T-helper 2 cell (primary cell): ENCODE measurements at regions not wholly inside any gene's neighbourhood (a gene's known extent, or its start where the extent isn't known, plus 50 kb on each side); places are given as distances from the start of the nearest gene placed in this dataset.

Experiments used
- DNase-seq, 5 experiments: peaks; one replicate each; pipeline versions ENCODE4 v3.0.0 to v3.0.0-alpha.2; 2012 to 2022

DNA sequence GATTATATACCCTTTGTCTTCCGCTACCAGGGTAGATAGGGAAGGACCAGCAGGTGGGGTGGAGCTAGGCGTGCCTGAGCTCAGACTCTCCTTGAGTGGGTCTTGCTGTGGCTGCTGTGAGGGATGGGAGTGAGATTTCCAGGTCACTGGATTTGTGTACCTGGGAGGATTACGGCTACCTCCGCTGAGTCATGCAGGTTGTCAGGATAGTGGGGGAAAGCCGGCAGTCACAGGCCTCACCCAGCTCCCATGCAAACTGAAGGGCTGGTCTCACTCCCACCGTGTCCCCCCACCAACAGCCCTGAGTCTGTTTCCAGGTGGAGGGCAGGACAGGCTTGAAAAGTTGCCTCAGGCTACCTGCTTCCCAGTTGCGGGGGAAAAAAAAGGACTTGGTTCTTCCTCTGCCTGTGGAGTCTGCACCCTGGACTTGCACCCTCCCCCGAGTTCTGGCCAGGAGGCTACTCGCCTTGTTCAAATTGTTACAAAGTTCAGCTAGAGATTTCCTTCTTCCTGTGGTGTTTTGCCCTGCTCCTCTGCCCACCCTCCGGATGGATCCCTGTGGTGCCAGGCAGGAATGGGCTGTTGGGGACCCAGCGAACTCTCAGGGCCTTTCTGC, 268.3 kb downstream of the VAPA start:
- DNase-seq: no peak

DNA sequence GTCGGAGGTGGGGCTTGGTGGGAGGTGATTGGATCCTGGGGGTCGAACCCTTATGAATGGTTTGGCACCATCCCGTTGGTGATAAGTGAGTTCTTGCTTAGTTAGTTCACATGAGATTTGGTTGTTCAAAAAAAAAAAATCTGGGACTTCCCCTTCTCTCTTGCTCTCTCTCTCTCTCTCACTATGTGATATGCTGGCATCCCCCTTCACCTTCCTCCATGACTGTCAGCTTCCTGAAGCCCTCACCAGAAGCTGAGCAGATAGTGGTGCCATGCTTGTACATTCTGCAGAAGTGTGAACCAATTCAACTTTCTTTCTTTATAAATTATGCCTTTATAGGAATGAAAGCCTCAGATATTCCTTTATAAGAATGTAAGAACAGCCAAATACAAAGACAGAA, 269.7 kb upstream of the APCDD1 start:
- no peak for DNase-seq

DNA sequence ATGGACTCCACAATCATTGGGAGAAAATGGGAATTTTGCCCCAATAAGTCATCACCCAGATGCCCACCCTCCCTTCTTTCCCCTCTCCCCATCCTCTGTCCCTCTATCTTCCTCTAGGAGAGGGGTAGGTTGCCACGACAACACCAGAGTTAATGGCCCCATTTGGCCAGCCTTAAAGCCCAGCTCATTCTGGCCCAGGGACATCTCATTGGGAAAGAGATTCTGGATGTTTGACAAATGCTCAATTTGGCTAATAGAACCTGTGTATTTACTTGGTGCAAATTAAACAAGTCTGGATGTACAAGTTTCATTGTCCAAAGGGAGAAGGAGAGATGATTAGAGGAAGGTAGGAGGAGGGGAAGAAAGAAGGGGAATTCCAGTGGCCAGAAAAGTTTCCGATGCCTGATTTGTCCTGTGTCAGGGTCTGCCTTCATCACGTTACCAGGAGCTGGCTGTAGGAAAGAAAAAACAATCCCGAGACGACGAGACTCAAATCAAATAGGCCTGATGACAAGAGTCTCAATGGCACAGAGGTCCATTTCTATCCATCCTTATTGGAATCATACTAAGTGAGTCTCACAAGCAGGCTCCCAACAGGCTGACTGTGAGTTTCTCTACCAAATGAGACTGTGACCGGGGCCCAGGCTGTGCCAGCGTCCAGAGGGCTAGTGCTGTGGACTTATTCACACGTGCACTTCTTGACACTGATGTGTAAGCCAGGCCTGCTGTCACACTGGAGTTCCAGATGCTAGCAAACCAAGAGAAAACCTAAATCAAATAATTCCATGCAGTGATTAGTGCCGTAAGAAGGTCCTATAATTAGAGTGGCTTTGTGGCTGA, 265.2 kb upstream of the APCDD1 start:
- DNase-seq: no peak

DNA sequence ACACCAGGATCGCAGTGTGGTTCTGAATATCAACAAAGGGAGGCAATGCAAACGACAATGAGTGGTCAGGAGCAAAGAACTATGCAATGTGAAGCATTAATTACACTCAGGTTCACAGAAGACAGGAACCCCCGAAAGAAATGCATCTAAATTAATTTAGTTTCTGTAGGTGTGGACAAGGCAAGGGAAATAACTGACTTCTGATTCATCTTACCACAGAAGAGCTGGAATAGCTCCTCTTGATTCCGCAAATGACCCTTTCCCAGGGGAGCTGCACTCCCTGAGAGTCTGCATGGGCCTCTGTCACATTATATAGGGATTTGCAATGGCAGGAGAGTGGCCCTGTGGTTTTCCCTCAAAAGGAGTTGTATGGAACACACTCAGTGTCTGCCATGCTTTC, 263.9 kb upstream of the APCDD1 start:
- DNase-seq: no peak

DNA sequence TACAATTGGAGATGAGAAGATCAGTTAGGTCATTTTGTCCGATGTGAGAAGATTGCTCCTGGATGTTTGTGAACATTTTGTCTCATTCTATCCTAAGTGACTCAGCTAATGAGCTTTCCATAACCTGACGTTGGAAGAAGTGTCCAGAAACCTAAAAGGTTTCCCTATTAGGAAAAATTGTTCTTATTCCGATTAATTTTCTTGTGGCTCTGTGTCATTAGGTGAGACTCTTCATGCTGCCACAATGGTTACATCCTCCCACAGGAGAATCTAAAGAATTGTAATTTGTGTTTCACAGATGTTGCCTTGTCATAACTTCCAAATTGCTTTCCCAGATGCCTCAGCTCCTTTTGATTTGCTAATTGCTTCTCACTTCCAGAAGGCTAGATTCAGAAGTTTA, 261.0 kb upstream of the APCDD1 start:
- DNase-seq: no peak

DNA sequence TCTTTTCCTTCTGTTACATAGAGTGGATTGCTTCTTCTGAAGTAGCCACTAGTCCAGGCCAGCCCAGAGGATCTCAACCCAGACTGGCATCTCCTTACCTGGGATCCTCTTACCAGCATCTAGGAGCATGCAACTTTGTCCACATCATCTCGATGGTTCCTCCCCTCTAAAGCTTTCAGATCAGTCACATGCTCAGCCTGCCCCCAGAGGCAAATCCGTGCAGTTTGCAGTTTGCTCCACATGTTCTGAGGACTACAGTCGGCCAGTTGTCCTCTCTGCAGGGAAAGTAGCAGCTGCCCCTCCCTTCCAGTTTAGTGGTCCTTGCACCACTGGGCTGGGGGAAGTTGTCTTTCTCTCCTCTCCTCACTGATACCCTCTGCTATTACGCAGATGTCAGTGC, 259.8 kb upstream of the APCDD1 start:
- DNase-seq: no peak

DNA sequence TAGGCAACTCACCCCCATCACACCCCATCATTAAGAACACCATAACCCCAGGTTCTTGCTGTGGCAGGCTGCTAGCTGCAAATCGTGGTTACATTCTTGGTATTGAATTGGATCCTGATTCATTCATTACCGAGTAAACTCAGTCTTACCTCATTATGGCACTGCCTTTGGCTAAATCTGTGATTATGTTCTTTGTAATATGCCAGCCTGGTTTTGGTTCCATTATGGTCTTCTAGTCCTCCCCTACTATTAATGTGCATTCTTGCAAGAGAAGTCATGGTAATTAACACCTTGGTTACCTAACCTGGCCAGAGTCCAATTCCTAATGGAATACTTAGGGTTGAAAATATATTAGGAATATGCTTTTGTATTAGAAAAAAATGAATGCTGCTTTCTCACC, 258.9 kb upstream of the APCDD1 start:
- no peak for DNase-seq

DNA sequence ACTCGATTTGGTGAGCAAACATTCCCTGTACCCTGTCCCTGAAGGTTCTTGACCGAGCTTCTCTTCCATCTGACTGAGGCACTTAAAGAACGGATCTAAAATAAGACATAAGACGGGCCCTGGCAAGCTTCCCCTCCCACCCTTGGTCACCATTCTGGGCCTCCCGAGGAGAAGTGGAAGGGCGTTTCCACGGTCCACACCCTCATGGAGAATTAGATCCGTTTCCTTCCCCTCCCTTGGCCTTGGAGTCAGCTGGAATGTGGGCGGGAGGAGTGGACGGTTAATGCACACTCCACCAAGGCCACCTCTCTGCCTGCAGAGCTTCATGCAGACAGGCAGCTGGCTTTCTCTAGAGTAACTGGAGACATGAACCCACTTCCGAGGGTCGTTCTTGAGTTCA, 257.3 kb upstream of the APCDD1 start:
- no peak for DNase-seq

DNA sequence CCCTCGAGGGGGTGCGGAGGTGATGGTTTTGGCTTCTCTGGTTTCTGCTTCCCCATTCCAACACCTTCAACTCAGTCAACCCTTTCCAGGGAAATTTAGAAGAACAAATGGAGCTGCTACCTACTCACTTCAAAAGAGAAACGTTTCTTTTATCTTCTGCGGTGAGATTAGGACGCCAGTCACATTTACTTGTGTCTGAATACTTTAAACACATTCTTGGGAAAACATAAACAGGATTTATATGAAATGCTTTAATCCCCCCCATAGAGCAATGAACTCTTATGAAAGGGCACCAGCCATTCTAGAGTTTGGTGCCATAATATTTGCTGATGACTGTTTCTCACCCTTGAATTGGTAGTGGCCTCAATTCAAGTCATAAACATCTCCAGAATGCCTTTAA, 253.2 kb upstream of the APCDD1 start:
- no peak for DNase-seq

DNA sequence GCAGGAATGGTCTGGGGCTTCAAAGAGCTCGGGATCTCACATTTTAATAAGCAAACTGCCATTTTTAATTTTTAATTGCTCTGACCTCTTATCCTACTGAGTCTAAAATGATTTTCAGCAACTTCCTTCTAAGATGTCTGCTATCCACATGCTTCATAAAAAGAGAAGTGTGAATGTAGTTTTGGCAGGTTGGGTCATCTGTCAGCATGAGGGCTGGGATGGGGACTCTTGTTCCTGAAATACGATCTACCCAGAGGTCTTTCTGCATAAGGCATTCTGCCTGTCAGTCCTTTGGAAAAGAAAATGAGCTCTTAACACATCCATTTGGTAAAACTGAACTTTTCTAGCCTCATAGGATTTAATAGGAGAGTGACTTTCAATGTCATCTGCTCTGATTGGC, 252.8 kb upstream of the APCDD1 start:
- DNase-seq: no peak

DNA sequence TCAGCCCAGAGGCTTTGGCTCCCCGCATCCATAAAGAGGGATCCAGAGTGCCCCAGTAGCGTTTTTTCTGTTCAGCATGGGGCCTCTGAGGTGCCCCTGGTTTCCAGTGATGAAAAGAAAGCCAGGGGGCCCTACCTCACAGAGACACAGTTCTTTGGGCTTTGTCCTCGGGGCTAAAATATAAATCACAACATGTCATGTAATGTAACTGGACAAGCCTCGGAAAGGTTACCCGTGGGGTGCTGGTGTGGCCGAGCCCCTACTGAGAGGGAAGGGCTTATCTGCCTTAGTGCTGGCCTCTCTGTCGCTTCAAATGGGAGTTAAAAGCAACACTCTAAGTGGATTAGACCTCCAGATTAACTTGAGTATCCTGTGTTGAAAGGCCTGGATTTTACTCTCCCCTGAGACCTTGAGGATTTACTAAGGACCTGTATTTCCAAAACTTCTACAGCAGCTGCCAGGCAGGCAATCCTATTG, 251.6 kb upstream of the APCDD1 start:
- no peak for DNase-seq

DNA sequence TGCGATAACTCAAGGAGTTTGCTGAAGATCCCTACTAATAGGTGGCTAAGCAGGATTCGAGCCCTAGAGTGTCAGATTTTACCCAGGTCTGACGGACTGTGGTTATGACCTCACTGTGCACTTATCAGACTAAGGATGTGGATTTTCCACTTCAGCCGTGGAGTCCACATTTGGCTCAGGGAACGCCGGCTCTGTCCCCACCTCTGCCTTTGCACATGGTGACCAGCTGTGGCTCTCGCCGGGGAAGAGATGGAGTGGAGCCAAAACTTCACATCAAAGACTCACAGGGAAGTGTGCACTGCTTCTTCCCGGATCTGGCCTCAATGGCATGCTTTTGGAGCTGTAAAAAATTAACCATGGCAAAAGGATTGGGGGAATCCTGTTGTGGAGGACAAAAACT, 249.3 kb upstream of the APCDD1 start:
- no peak for DNase-seq

DNA sequence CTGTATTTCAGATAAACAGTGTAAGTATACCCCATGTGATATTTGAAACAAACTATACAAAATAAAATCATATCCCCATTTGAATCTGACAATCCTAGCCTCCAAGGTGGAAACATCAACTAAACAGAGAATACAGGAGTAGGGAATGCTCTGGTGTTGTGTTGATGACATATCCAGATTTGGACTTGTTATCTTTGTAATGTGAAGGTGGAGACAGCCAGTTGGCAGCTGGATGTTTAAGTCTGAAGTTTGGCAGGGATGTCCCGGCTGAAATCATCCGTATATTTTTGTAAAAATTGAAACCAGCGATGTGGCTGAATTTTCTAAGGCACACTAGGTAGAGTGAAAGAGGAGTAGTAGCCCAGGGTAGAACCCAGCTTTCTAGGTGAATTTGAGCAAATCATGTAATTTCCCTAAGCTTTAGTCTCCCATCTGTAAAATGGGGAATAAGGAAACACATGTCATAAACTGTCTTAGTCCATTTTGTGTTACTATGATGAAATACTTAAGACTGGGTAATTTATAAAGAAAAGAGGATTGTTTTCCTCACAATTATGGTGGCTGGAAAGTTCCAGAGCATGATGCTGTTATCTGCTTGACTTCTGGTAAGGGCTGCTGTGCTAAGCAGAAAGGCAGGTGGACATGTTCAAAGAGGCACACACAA, 246.6 kb upstream of the APCDD1 start:
- no peak for DNase-seq

DNA sequence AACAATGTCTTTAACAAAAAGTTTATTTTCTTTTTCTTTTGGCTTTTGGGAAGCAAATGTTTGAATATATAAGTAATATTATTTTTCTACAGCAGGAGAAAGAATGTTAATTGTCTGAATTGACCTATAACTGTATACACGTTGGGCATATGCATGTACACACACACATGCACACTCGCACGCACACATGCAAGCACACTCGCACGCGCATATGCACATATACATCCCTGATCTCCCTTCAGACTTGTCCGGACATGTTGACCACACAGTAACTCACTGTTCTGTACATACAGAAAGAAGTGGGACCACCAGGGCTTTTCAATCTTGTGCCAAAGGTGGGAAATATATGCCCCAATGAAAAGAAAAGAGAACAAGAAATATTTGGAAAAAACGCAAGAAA, 245.1 kb upstream of the APCDD1 start:
- DNase-seq: no peak

DNA sequence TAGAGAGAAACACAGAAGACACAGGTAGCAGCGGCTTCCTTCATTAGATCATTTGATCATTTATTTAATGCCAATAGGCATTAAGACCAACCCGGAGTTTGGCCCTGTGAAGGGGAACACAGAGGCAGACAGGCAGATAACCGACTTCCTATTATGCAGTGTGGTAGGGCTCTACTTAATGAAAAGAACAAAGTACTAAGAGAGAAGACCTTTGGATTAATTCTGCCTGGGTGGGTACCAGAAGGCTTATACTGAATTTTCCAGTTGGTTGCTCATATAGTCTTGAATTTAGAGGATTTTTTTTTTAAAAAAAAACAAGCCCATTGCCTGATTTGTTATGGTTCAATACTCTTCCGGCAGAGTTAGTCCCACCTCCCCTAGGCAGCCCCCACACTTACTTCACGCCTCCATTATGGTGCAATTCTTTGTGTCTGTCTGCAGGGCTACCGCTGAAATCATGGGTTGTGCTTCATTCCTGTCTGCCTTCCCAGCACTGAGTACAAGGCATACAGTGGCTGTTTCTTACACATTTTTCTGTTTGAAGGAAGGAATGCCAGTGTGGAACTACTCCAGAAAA, 244.3 kb upstream of the APCDD1 start:
- no peak for DNase-seq

DNA sequence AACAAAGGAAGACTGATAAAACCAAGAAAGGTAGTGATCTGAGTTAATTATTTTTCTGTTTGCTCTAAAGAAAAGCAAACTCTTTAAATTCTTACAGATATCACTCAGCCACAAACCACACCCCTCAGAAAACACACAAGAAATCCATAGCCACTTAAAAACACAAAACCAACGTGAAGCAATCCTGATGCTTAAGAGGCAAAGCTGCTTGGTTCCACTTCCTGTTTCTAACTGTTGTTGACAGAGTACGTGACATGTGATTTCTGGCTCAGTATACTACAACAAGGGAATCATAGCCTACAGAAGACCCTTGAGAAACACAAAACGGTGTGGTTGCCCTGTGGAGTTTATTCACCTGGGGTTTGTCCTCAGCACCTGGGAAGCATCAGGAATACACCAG, 240.9 kb upstream of the APCDD1 start:
- DNase-seq: peak in 1 of 5 experiments; percentile 93

DNA sequence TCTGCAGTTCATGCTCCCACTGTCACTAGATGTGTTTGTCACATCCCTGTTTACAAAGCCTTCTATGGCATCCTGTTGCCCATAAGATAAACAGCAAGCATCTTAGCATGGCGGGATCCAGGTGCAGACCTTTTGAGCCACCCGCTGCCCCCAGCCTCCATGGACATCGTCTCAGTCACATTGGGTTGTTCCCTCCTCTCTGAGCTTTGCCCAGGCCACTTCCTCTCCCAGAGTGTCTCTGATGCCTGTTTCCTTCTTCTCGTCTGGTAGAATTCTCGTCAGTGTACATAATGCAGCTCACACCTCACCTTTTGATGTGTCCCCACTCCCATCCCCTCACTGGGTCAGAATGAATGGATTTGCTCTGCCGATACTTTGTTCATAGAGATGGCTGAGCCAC, 239.0 kb upstream of the APCDD1 start:
- DNase-seq: no peak

DNA sequence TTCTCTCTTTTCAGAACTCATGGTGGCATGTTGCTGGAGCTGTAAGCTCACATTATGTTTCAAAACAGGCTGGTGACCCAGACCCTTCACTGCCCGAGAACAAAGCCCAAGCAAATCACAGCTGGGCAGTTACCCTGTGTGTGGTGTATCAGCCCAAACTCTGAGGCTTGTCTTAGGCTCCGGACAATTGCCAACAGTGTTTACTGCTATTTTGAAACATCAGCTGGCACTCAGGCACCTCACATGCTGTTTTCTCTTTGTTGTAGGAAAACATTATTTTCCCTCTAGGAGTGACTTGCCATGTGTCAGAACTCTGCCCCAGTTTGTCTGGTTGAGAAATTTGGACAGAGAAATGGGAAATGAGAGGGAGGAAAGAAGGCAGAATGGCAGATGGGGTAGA, 237.6 kb upstream of the APCDD1 start:
- DNase-seq: no peak

DNA sequence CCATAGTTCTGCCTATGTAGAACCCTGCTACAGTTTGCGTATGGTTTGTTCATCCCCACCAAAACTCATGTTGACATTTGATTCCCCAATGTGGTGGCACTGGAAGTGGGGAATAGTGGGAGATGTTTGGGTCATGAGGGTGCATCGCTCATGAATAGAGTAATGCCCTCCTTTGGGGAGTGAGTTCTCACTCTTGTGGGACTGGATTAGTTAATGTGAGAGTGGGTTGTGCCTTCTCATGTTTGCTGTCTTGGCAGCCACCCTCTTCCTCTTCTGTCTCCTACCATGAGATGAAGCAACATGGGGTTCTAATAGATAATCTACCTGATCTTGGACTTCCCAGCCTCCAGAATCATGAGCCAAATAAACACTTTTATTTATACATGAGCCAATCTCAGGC, 237.2 kb upstream of the APCDD1 start:
- no peak for DNase-seq

DNA sequence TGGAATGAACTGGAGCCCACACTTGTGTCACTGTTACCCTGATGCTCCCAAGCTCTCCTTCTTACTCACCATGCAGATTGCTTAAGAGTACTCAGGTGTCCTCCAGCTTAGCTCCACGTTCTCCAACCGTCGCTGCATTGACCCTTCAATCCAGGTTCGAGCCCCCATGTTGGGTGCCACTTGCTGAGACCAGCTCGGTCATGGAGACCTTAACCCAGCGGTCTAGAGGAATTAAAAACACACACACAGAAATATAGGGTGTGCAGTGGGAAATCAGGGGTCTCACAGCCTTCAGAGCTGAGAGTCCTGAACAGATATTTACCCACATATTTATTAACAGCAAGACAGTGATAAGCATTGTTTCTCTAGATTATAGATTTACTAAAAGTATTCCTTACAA, 229.1 kb upstream of the APCDD1 start:
- DNase-seq: no peak

DNA sequence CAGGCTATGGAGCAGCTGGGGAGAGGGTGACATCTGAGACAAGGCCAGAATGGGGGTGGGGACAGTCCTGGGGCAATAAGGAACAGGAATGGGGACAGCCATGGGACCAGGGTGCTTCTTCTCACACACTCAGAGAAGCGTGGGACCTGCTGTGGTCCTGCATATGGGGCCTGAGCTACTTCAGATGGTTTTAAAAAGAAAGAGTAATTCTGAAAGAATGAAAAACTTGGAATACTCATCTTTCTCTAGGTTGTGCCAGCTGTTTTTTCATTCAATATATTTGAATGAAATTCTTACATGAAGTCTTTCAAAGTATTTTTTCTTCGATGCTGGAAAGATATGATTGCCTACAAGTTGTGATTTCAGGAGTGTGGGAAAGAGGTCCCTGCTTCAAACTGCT, 227.5 kb upstream of the APCDD1 start:
- no peak for DNase-seq

DNA sequence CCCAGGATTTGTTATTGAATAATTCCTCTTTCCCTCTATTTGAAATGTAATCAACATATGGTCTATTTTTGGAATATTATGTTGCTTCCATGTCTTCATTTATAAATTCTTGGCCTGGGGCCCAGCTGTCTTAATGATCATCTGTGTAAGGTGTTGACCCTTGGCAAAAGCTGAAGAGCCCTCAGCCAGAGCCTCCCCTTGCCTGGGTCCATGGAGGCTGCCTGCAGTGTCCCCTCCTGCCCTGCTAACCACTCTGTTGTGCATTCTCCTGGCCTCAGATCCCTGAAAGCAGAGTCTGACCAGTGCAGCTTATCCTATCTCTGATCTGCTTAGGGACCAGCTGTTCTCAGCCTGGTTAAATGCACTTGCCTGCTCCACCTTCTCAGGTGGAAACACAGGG, 226.1 kb upstream of the APCDD1 start:
- no peak for DNase-seq

DNA sequence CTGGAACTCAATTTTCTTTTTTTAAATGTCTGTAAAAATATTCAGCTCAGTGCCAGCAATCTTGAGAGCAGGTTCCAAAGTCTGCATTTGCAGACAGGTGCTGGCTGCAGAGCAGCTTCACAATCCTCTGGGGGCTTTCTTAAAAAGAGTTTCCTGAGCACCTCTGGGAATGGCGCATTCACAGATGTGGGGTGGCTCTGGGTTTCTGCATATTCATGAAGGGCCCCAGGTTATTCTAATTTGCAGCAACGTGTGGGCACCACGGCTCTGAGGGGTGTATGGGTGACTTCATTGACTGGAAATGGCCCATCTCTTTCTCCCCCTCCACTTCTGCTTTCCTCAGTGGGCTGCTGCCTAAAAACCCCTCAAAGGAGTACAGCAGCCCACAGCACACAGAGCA, 225.0 kb upstream of the APCDD1 start:
- DNase-seq: no peak

DNA sequence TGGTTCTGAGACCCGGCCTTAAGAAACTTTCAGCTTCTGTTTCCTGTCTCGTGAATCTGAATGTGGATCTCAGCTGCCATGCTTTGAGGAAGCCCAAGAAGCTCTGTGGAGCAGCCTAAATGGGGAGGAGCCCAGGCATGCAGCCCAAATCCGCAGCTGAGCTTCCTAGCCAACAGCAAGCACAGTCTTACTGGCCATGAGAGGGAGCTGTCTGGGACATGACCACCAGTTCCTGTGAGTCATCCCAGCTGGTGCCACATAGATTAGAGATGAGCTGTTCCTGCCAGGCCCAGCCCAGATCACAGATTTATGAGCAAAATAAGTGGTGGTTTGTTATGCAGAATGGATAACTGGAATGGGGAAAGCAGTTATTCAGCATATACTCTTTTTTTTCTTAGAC, 224.4 kb upstream of the APCDD1 start:
- peak in 1 of 5 experiments; percentile 36 for DNase-seq
